Activated naive CD8-positive, alpha-beta T cell treated with anti-CD3 and anti-CD28 coated beads for 36 hours (primary cell): ENCODE measurements at regions not wholly inside any gene's neighbourhood (a gene's known extent, or its start where the extent isn't known, plus 50 kb on each side); places are given as distances from the start of the nearest gene placed in this dataset.

Source experiments
- DNase-seq: peaks from one replicate; pipeline ENCODE4 v3.0.0; 2021
- H3K27ac Mint-ChIP-seq: one replicate; pipeline ENCODE4 v1.8.0; 2022; ENCODE audit warnings: mild to moderate bottlenecking, moderate library complexity, mixed read lengths
- H3K27me3 Mint-ChIP-seq: one replicate; pipeline ENCODE4 v1.8.0; 2022; ENCODE audit warnings: mild to moderate bottlenecking, mixed read lengths
- H3K36me3 Mint-ChIP-seq: one replicate; pipeline ENCODE4 v1.8.0; 2021; ENCODE audit warnings: mild to moderate bottlenecking, mixed read lengths
- H3K4me1 Mint-ChIP-seq: one replicate; pipeline ENCODE4 v1.8.0; 2021; ENCODE audit warnings: mixed read lengths
- H3K4me3 Mint-ChIP-seq: one replicate; pipeline ENCODE4 v1.8.0; 2022; ENCODE audit warnings: mild to moderate bottlenecking, moderate library complexity, mixed read lengths
- H3K9me3 Mint-ChIP-seq: one replicate; pipeline ENCODE4 v1.8.0; 2022; ENCODE audit warnings: mixed read lengths

GRCh38 chr9:88646539-88647300, 111.7 kb downstream of the NXNL2 start:
- no peak for DNase-seq
- H3K27ac Mint-ChIP-seq: no peak overlapping the region
- H3K4me3 Mint-ChIP-seq: no peak overlapping the region
- no peaks in the 10 kb centered on the region for H3K4me1 Mint-ChIP-seq
- H3K9me3 Mint-ChIP-seq: peaks cover 1% of the 10 kb centered on the region
- peaks cover 59% of the 10 kb centered on the region for H3K27me3 Mint-ChIP-seq
- H3K36me3 Mint-ChIP-seq: no peaks in the 10 kb centered on the region

DNA sequence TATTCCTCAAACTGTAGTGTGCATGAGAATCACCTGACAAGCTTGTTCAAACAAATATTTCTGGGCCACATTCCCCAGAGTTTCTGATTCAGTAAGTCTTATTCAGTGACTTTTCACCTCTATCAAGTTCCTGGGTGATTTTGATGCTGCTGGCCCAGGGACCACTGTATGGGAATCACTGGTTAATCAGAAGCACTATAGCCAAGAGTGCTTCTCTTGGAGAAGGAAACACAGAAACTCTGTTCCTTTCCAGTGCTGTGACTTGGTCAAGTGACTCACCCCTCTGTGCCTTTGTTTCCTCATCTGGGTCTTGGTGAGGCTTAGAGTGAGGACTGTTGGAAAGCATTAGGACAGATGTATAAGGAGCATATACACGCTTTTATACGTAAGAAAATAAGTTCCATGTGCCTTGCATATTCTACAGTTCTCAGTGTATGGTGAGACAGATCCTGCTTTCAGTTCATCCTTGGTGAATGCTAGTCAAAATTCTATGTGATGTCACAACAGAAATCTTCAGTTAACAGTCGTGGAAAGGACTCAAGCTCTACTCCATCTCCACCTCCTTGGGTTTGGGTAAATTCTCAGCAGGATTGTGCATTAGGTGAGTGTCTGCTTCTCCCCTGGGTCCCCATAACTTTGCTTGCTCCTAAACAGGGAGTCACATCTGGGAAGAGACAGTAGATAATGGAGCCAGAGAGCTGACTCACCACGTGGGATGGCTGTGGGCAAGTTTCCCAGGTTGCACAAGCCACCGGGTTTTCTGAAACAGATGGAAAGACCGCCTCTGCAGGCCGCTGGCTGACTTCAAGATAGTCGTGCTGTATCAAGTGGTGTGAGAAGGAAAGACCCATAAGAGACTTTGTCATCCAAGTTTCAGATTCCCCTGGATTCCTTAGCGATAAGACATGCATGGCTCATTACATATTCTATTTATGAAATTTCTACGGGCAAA, 117.0 kb downstream of the NXNL2 start:
- DNase-seq: no peak
- Mint-ChIP-seq H3K27ac (no peak overlapping the region), H3K27me3 (peaks cover 20% of the 10 kb centered on the region), H3K36me3 (no peaks in the 10 kb centered on the region), H3K4me1 (no peaks in the 10 kb centered on the region), H3K4me3 (no peak overlapping the region), H3K9me3 (peaks cover 1% of the 10 kb centered on the region)

DNA sequence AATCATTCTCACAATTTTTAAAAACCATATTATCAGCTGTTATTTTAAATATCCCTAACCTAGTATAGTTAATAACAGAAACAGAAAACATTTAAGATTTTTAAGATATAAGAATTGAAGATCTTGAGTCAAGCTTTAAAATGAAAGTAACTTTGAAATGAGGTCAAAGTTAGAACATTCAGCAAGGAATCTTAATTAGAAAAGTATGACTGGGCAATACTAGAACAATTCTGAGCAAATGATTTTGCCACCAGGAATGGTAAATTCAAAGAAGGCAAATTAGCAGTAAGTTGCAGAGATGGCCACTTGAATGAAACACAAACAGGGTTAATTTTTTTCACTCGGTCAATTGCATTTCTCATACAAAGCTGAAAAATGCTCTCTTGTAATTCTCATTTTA, 117.9 kb downstream of the NXNL2 start:
- Mint-ChIP-seq H3K36me3 (no peaks in the 10 kb centered on the region), H3K4me1 (no peaks in the 10 kb centered on the region), H3K9me3 (peaks cover 1% of the 10 kb centered on the region)

GRCh38 chr9:88653406-88653805, 118.4 kb downstream of the NXNL2 start:
- Mint-ChIP-seq H3K4me1 (no peaks in the 10 kb centered on the region), H3K4me3 (no peak overlapping the region), H3K9me3 (peaks cover 1% of the 10 kb centered on the region), H3K36me3 (no peaks in the 10 kb centered on the region), H3K27me3 (peaks cover 18% of the 10 kb centered on the region), H3K27ac (no peak overlapping the region)
- no peak for DNase-seq

More for the DNA sequence above, 117.9 kb downstream of the NXNL2 start:
- Mint-ChIP-seq H3K27ac (no peak overlapping the region), H3K4me3 (no peak overlapping the region), H3K27me3 (peaks cover 18% of the 10 kb centered on the region)
- no peak for DNase-seq

DNA sequence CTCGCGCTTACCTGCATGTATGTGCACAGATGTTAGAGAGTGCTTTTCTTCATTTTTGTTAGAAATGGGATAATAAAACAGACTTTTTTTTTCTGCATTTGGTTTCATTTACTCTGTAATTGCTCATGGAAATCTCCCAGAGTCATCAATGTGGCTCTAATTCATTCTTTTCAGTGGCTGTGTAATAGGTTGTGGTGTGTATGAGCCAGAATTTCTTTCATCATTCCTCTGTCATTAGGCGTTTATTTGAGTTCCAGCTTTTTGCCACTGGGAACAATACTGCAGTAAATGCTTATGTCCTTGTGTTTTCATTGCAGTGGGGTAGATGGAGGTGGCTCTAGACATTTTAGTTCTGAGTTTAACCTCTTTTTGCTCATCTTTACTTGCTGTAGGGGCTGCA, 118.9 kb downstream of the NXNL2 start:
- no peak for DNase-seq
- H3K36me3 Mint-ChIP-seq: no peaks in the 10 kb centered on the region
- H3K27me3 Mint-ChIP-seq: peaks cover 18% of the 10 kb centered on the region
- H3K4me1 Mint-ChIP-seq: no peaks in the 10 kb centered on the region
- peaks cover 1% of the 10 kb centered on the region for H3K9me3 Mint-ChIP-seq
- H3K4me3 Mint-ChIP-seq: no peak overlapping the region
- no peak overlapping the region for H3K27ac Mint-ChIP-seq

DNA sequence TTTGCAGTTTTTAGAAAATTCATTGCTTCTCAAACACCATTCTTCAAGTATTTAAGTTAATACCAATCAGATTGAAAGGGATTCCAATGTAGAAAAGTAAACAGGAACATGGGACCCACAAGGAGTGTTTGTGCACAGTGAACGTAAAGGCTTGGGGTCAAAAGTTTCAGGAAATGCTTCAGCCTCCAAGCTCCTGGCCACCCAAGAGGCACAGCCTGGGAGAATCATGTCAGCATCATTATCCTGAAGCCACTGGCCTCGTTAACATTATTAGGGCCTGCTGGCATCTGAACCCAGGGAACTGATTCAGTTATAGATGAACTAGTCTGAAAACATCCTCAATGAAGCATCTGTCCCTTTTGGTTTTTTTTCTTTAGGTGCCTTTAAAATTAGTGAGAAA, 122.9 kb downstream of the NXNL2 start:
- H3K36me3 Mint-ChIP-seq: no peaks in the 10 kb centered on the region
- DNase-seq: no peak
- H3K4me1 Mint-ChIP-seq: no peaks in the 10 kb centered on the region
- H3K27ac Mint-ChIP-seq: no peak overlapping the region
- no peak overlapping the region for H3K4me3 Mint-ChIP-seq
- no peaks in the 10 kb centered on the region for H3K9me3 Mint-ChIP-seq
- H3K27me3 Mint-ChIP-seq: peaks cover 3% of the 10 kb centered on the region

GRCh38 chr9:88658311-88658822, 123.4 kb downstream of the NXNL2 start:
- Mint-ChIP-seq H3K9me3 (no peaks in the 10 kb centered on the region), H3K4me1 (no peaks in the 10 kb centered on the region), H3K36me3 (no peaks in the 10 kb centered on the region), H3K27me3 (peaks cover 3% of the 10 kb centered on the region), H3K4me3 (no peak overlapping the region), H3K27ac (no peak overlapping the region)
- no peak for DNase-seq

- no peaks in the 10 kb centered on the region for H3K4me1 Mint-ChIP-seq
- H3K4me3 Mint-ChIP-seq: no peak overlapping the region
- H3K36me3 Mint-ChIP-seq: no peaks in the 10 kb centered on the region
- H3K9me3 Mint-ChIP-seq: no peaks in the 10 kb centered on the region
- peaks cover 3% of the 10 kb centered on the region for H3K27me3 Mint-ChIP-seq
- no peak overlapping the region for H3K27ac Mint-ChIP-seq
- no peak for DNase-seq
These were observed 124.1 kb downstream of the NXNL2 start for GRCh38 chr9:88659126-88659525.

- no peak overlapping the region for H3K4me3 Mint-ChIP-seq
- H3K4me1 Mint-ChIP-seq: no peaks in the 10 kb centered on the region
- no peaks in the 10 kb centered on the region for H3K36me3 Mint-ChIP-seq
- no peak overlapping the region for H3K27ac Mint-ChIP-seq
- H3K9me3 Mint-ChIP-seq: no peaks in the 10 kb centered on the region
- peaks cover 3% of the 10 kb centered on the region for H3K27me3 Mint-ChIP-seq
- DNase-seq: peak; percentile 3
These were observed 125.6 kb downstream of the NXNL2 start for GRCh38 chr9:88660611-88661010.

GRCh38 chr9:88661759-88662158, 126.8 kb downstream of the NXNL2 start:
- no peak overlapping the region for H3K27ac Mint-ChIP-seq
- no peak for DNase-seq
- no peak overlapping the region for H3K4me3 Mint-ChIP-seq
- H3K9me3 Mint-ChIP-seq: no peaks in the 10 kb centered on the region
- H3K36me3 Mint-ChIP-seq: no peaks in the 10 kb centered on the region
- peaks cover 3% of the 10 kb centered on the region for H3K27me3 Mint-ChIP-seq
- no peaks in the 10 kb centered on the region for H3K4me1 Mint-ChIP-seq

- Mint-ChIP-seq H3K4me1 (no peaks in the 10 kb centered on the region), H3K27ac (no peak overlapping the region), H3K27me3 (peaks cover 3% of the 10 kb centered on the region), H3K9me3 (no peaks in the 10 kb centered on the region), H3K4me3 (no peak overlapping the region), H3K36me3 (no peaks in the 10 kb centered on the region)
- DNase-seq: no peak
These were observed 128.9 kb downstream of the NXNL2 start for GRCh38 chr9:88663771-88664419.

DNA sequence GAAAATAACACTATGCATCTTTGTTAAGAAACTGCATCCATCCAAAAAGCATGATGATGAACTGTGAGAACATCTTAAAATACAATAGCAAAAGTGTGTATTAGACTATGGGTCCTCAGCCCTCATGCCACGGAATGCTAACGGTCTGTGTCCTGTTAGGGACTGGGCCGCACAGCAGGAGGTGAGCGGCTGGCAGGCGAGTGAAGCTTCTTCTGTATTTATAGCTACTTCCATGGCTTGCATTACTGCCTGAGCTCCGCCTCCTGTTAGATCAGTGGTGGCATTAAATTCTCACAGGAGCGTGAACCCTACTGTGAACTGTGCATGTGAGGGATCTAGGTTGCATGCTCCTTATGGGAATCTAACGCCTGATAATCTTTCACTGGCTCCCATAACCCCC, 129.8 kb downstream of the NXNL2 start:
- no peak overlapping the region for H3K4me3 Mint-ChIP-seq
- H3K9me3 Mint-ChIP-seq: peaks cover under 1% of the 10 kb centered on the region
- no peak overlapping the region for H3K27ac Mint-ChIP-seq
- no peak for DNase-seq
- no peaks in the 10 kb centered on the region for H3K36me3 Mint-ChIP-seq
- no peaks in the 10 kb centered on the region for H3K4me1 Mint-ChIP-seq
- peaks cover 9% of the 10 kb centered on the region for H3K27me3 Mint-ChIP-seq

- DNase-seq: no peak
- Mint-ChIP-seq H3K4me1 (no peaks in the 10 kb centered on the region), H3K9me3 (peaks cover 2% of the 10 kb centered on the region), H3K27ac (no peak overlapping the region), H3K27me3 (peaks cover 11% of the 10 kb centered on the region), H3K4me3 (no peak overlapping the region), H3K36me3 (no peaks in the 10 kb centered on the region)
These were observed 138.1 kb downstream of the NXNL2 start for GRCh38 chr9:88672874-88673689.

GRCh38 chr9:88673886-88674285, 138.9 kb downstream of the NXNL2 start:
- Mint-ChIP-seq H3K9me3 (peaks cover 2% of the 10 kb centered on the region), H3K4me1 (no peaks in the 10 kb centered on the region), H3K36me3 (no peaks in the 10 kb centered on the region), H3K27me3 (peaks cover 11% of the 10 kb centered on the region), H3K4me3 (no peak overlapping the region), H3K27ac (no peak overlapping the region)
- no peak for DNase-seq
